ENCODE measurements at regions not wholly inside any gene's neighbourhood (a gene's known extent, or its start where the extent isn't known, plus 50 kb on each side); places are given as distances from the start of the nearest gene placed in this dataset.
"Not testable (repeated sequence)": the region's sequence is repeated elsewhere in the genome, so short reads cannot be mapped to it uniquely, and the experiment has no call there.

- ATAC-seq (replicated peaks in 1 of 4); H3K27me3 ChIP-seq (replicated peaks in 1 of 2; ENCODE audit: control insufficient read depth in 2 of 2, extremely low read depth in 1 of 2, insufficient read depth in 2 of 2, low read length in 1 of 2); H3K27ac Mint-ChIP-seq; H3K36me3 Mint-ChIP-seq; H3K4me3 Mint-ChIP-seq; CTCF ChIA-PET; H3K4me3 ChIP-seq (ENCODE audit: control insufficient read depth in 1 of 2, extremely low read depth in 1 of 2, low read length in 1 of 2); H3K4me1 ChIP-seq (ENCODE audit: control insufficient read depth in 1 of 2, extremely low read depth in 1 of 2, insufficient read depth in 2 of 2, low read length in 2 of 2); H3K9me3 ChIP-seq; H3K4me1 Mint-ChIP-seq; H3K27me3 Mint-ChIP-seq; H3K27ac ChIP-seq (ENCODE audit: low read length); H3K9me3 Mint-ChIP-seq; DNase-seq; H3K36me3 ChIP-seq (ENCODE audit: control insufficient read depth in 2 of 2, extremely low read depth in 1 of 2, insufficient read depth in 1 of 2, low read length in 1 of 2); POLR2A ChIA-PET: not testable (repeated sequence)
- no CpG with 5 or more reads among the region's 7 CpGs for WGBS (ENCODE audit: insufficient coverage)
These were observed 203.8 kb upstream of the SPATA31A3 start for GRCh38 chr9:67196135-67196534.

GRCh38 chr9:67195357-67195756, 203.0 kb upstream of the SPATA31A3 start:
- H3K27ac ChIP-seq (ENCODE audit: low read length); H3K4me3 Mint-ChIP-seq; H3K9me3 ChIP-seq; ATAC-seq (replicated peaks in 1 of 4); H3K27ac Mint-ChIP-seq; H3K36me3 Mint-ChIP-seq; H3K4me1 ChIP-seq (ENCODE audit: control insufficient read depth in 1 of 2, extremely low read depth in 1 of 2, insufficient read depth in 2 of 2, low read length in 2 of 2); H3K27me3 ChIP-seq (replicated peaks in 1 of 2; ENCODE audit: control insufficient read depth in 2 of 2, extremely low read depth in 1 of 2, insufficient read depth in 2 of 2, low read length in 1 of 2); H3K4me1 Mint-ChIP-seq; CTCF ChIA-PET; H3K36me3 ChIP-seq (ENCODE audit: control insufficient read depth in 2 of 2, extremely low read depth in 1 of 2, insufficient read depth in 1 of 2, low read length in 1 of 2); H3K27me3 Mint-ChIP-seq; H3K4me3 ChIP-seq (ENCODE audit: control insufficient read depth in 1 of 2, extremely low read depth in 1 of 2, low read length in 1 of 2); DNase-seq; H3K9me3 Mint-ChIP-seq; POLR2A ChIA-PET: not testable (repeated sequence)
- WGBS (ENCODE audit: insufficient coverage), result no CpG with 5 or more reads among the region's 8 CpGs

GRCh38 chr9:67179185-67179584, 186.8 kb upstream of the SPATA31A3 start:
- H3K4me1 ChIP-seq (ENCODE audit: control insufficient read depth in 1 of 2, extremely low read depth in 1 of 2, insufficient read depth in 2 of 2, low read length in 2 of 2); H3K36me3 ChIP-seq (ENCODE audit: control insufficient read depth in 2 of 2, extremely low read depth in 1 of 2, insufficient read depth in 1 of 2, low read length in 1 of 2); H3K36me3 Mint-ChIP-seq; H3K27ac Mint-ChIP-seq; H3K27ac ChIP-seq (ENCODE audit: low read length); H3K27me3 ChIP-seq (replicated peaks in 1 of 2; ENCODE audit: control insufficient read depth in 2 of 2, extremely low read depth in 1 of 2, insufficient read depth in 2 of 2, low read length in 1 of 2); ATAC-seq (replicated peaks in 1 of 4); H3K27me3 Mint-ChIP-seq; CTCF ChIA-PET; DNase-seq; H3K4me3 Mint-ChIP-seq; H3K4me3 ChIP-seq (ENCODE audit: control insufficient read depth in 1 of 2, extremely low read depth in 1 of 2, low read length in 1 of 2); H3K4me1 Mint-ChIP-seq; H3K9me3 ChIP-seq; H3K9me3 Mint-ChIP-seq; POLR2A ChIA-PET: not testable (repeated sequence)
- no CpG with 5 or more reads among the region's 2 CpGs for WGBS (ENCODE audit: insufficient coverage)

DNA sequence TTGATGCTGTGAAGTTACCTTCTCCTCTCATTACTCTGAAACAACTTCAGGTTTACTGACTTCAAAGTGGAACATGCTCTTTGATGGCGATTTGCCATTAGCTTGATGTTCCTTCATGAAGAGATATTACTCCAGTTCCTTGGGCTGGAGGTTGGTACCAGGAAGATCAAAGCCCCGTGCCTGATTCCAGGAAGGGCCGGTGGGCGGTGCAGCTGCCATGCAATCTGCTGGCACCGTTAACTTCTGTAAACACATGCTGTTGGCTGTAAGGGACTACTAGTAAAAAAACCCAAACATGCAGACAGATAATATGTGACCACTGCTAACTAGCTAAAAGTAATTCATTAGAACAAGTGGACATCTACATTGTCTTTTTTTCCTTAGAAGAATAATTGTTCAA, 182.8 kb upstream of the SPATA31A3 start:
- H3K36me3 Mint-ChIP-seq; H3K27me3 ChIP-seq (replicated peaks in 1 of 2; ENCODE audit: control insufficient read depth in 2 of 2, extremely low read depth in 1 of 2, insufficient read depth in 2 of 2, low read length in 1 of 2); POLR2A ChIA-PET; H3K4me3 ChIP-seq (ENCODE audit: control insufficient read depth in 1 of 2, extremely low read depth in 1 of 2, low read length in 1 of 2); CTCF ChIA-PET; H3K36me3 ChIP-seq (ENCODE audit: control insufficient read depth in 2 of 2, extremely low read depth in 1 of 2, insufficient read depth in 1 of 2, low read length in 1 of 2); H3K27ac ChIP-seq (ENCODE audit: low read length); H3K4me1 ChIP-seq (ENCODE audit: control insufficient read depth in 1 of 2, extremely low read depth in 1 of 2, insufficient read depth in 2 of 2, low read length in 2 of 2); H3K4me3 Mint-ChIP-seq; ATAC-seq (replicated peaks in 1 of 4); H3K27ac Mint-ChIP-seq; DNase-seq; H3K4me1 Mint-ChIP-seq; H3K9me3 ChIP-seq; H3K9me3 Mint-ChIP-seq; H3K27me3 Mint-ChIP-seq: not testable (repeated sequence)
- WGBS (ENCODE audit: insufficient coverage), result no CpG with 5 or more reads among the region's 5 CpGs

- POLR2A ChIA-PET; CTCF ChIA-PET; DNase-seq; ATAC-seq (replicated peaks in 1 of 4); H3K9me3 Mint-ChIP-seq; H3K27me3 Mint-ChIP-seq; H3K9me3 ChIP-seq; H3K27me3 ChIP-seq (replicated peaks in 1 of 2; ENCODE audit: control insufficient read depth in 2 of 2, extremely low read depth in 1 of 2, insufficient read depth in 2 of 2, low read length in 1 of 2); H3K27ac ChIP-seq (ENCODE audit: low read length); H3K36me3 Mint-ChIP-seq; H3K4me1 Mint-ChIP-seq; H3K36me3 ChIP-seq (ENCODE audit: control insufficient read depth in 2 of 2, extremely low read depth in 1 of 2, insufficient read depth in 1 of 2, low read length in 1 of 2); H3K4me3 Mint-ChIP-seq; H3K4me1 ChIP-seq (ENCODE audit: control insufficient read depth in 1 of 2, extremely low read depth in 1 of 2, insufficient read depth in 2 of 2, low read length in 2 of 2); H3K27ac Mint-ChIP-seq; H3K4me3 ChIP-seq (ENCODE audit: control insufficient read depth in 1 of 2, extremely low read depth in 1 of 2, low read length in 1 of 2): not testable (repeated sequence)
- WGBS (ENCODE audit: insufficient coverage), result no CpG with 5 or more reads among the region's 3 CpGs
These were observed 179.4 kb upstream of the SPATA31A3 start for GRCh38 chr9:67171721-67172120.

DNA sequence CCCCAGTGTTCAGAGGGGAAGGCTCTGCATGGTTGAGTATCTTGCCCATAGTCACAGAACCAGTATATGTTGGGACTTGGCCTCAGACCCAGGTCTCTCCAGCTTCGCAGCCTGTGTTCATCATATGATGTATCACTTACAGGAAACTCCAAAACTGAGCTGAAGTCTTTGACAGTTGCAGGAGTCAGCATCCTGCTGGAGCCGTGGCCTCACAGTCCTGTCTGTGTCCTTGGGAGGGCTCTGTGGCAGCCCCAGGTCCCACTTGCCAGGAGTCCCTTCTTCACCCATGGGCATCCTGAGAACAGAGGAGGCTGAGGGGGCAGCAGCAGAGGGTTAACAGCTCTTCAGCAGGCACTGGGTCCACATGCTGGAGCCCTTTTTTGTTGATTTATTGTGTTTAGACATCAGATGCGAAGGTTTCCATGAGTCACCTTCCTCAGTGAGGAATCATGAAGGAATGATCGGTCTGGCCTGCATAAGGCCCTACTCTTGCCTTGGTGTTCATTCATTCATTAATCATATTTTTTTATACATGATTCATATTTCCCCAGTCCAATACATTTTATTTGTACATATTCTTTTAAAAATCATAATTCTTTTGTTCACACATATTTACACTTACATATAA, 176.3 kb upstream of the SPATA31A3 start:
- H3K4me3 ChIP-seq (ENCODE audit: control insufficient read depth in 1 of 2, extremely low read depth in 1 of 2, low read length in 1 of 2); H3K27ac ChIP-seq (ENCODE audit: low read length); H3K9me3 ChIP-seq; DNase-seq; POLR2A ChIA-PET; H3K36me3 ChIP-seq (ENCODE audit: control insufficient read depth in 2 of 2, extremely low read depth in 1 of 2, insufficient read depth in 1 of 2, low read length in 1 of 2); H3K27me3 Mint-ChIP-seq; H3K36me3 Mint-ChIP-seq; H3K4me1 ChIP-seq (ENCODE audit: control insufficient read depth in 1 of 2, extremely low read depth in 1 of 2, insufficient read depth in 2 of 2, low read length in 2 of 2); H3K9me3 Mint-ChIP-seq; CTCF ChIA-PET; H3K27ac Mint-ChIP-seq; H3K4me3 Mint-ChIP-seq; H3K27me3 ChIP-seq (replicated peaks in 1 of 2; ENCODE audit: control insufficient read depth in 2 of 2, extremely low read depth in 1 of 2, insufficient read depth in 2 of 2, low read length in 1 of 2); H3K4me1 Mint-ChIP-seq; ATAC-seq (replicated peaks in 1 of 4): not testable (repeated sequence)
- no CpG with 5 or more reads among the region's 4 CpGs for WGBS (ENCODE audit: insufficient coverage)

GRCh38 chr9:67166335-67166734, 174.0 kb upstream of the SPATA31A3 start:
- H3K4me3 ChIP-seq (ENCODE audit: control insufficient read depth in 1 of 2, extremely low read depth in 1 of 2, low read length in 1 of 2); H3K9me3 ChIP-seq; ATAC-seq (replicated peaks in 1 of 4); H3K27ac ChIP-seq (ENCODE audit: low read length); H3K27ac Mint-ChIP-seq; H3K36me3 Mint-ChIP-seq; H3K4me1 ChIP-seq (ENCODE audit: control insufficient read depth in 1 of 2, extremely low read depth in 1 of 2, insufficient read depth in 2 of 2, low read length in 2 of 2); H3K36me3 ChIP-seq (ENCODE audit: control insufficient read depth in 2 of 2, extremely low read depth in 1 of 2, insufficient read depth in 1 of 2, low read length in 1 of 2); H3K27me3 ChIP-seq (replicated peaks in 1 of 2; ENCODE audit: control insufficient read depth in 2 of 2, extremely low read depth in 1 of 2, insufficient read depth in 2 of 2, low read length in 1 of 2); DNase-seq; H3K9me3 Mint-ChIP-seq; POLR2A ChIA-PET; H3K4me1 Mint-ChIP-seq; H3K27me3 Mint-ChIP-seq; H3K4me3 Mint-ChIP-seq; CTCF ChIA-PET: not testable (repeated sequence)
